WTC11 (cell line): ENCODE measurements at regions not wholly inside any gene's neighbourhood (a gene's known extent, or its start where the extent isn't known, plus 50 kb on each side); places are given as distances from the start of the nearest gene placed in this dataset.

Experiments
- CTCF ChIP-seq: fragments of 200-600 bp; IDR thresholded peaks from 2 replicates; pipeline ENCODE4 v1.8.0; 2022; ENCODE audit warnings: antibody characterized with exemption
- E2F1 ChIP-seq: sonication (generic); formaldehyde crosslinking; IDR thresholded peaks from 2 replicates; pipeline ENCODE4 v1.8.0; 2022; ENCODE audit warnings: mild to moderate bottlenecking, missing genetic modification reagents
- USF2 ChIP-seq: sonication (generic); formaldehyde crosslinking; IDR thresholded peaks from 2 replicates; pipeline ENCODE4 v1.8.1; 2023; ENCODE audit warnings: mild to moderate bottlenecking, missing genetic modification reagents, moderate library complexity

GRCh38 chr9:107867738-107868137 is 378.2 kb upstream of the KLF4 start:
- TF ChIP-seq CTCF = no peak
- no peak for TF ChIP-seq USF2 (CRISPR knock-in tag)
- TF ChIP-seq E2F1 (CRISPR knock-in tag) = no peak
